Right atrium auricular region (tissue), 2 donors: ENCODE measurements at regions not wholly inside any gene's neighbourhood (a gene's known extent, or its start where the extent isn't known, plus 50 kb on each side); places are given as distances from the start of the nearest gene placed in this dataset.

Source experiments
- DNase-seq: peaks from one replicate; pipeline ENCODE4 v3.0.0-alpha.2; 2019; ENCODE audit warnings: low spot score
- H3K27ac ChIP-seq, 2 donors: fragments of 200-600 bp; sonication (generic); 1 replicate in 1 of 2; 2 replicates in 1 of 2; pipeline ENCODE4 v1.5.1; 2016 to 2019
- H3K27me3 ChIP-seq, 2 donors: fragments of 200-600 bp; sonication (generic); one replicate each; pipeline versions ENCODE4 v1.5.1 to v1.6.0; 2017 to 2019
- H3K36me3 ChIP-seq: fragments of 200-600 bp; sonication (generic); one replicate; pipeline ENCODE4 v1.5.1; 2016
- H3K4me1 ChIP-seq, 2 donors: fragments of 200-600 bp; sonication (generic); one replicate each; pipeline versions ENCODE4 v1.5.1 to v1.6.0; 2017 to 2019
- H3K4me3 ChIP-seq, 2 donors: fragments of 200-600 bp; sonication (generic); 1 replicate in 1 of 2; 2 replicates in 1 of 2; pipeline ENCODE4 v1.5.1; 2017 to 2019; ENCODE audit warnings: mild to moderate bottlenecking in 1 of 2, moderate library complexity in 1 of 2
- H3K9me3 ChIP-seq, 2 donors: fragments of 200-600 bp; sonication (generic); one replicate each; pipeline ENCODE4 v1.5.1; 2019
- CTCF ChIP-seq, 2 donors: fragments of 200-600 bp; sonication (generic); IDR thresholded peaks; one replicate each; pipeline ENCODE4 v1.5.1; 2019; ENCODE audit warnings: antibody characterized with exemption in 2 of 2

DNA sequence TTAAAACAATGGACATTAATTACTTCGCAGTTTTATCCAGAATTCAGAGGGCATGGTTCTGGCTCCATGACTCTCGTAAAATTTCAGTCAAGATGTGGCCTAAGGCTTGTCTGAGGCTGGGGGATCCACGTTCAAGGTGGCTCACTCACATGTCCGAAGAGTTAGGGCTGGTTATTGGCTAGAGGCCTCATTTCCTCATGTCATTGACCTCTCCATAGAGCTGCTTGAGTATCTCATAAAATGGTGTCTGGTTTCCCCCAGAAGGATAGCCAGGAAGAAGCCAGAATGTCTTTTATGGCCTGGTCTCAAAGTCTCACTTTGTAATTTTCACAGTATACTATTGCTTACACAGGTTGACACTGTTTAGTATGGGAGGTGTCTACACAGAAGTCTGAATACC, 67.3 kb upstream of the DCBLD2 start:
- no peak for DNase-seq
- H3K27ac ChIP-seq, result no peak overlapping the region
- H3K4me3 ChIP-seq, result no peak overlapping the region
- H3K4me1 ChIP-seq, result no peaks in the 10 kb centered on the region
- no peaks in the 10 kb centered on the region for H3K36me3 ChIP-seq
- no peak for TF ChIP-seq CTCF (IDR thresholded peaks at IDR 0.05)
- H3K27me3 ChIP-seq, result no peaks in the 10 kb centered on the region
- no peaks in the 10 kb centered on the region for H3K9me3 ChIP-seq

DNA sequence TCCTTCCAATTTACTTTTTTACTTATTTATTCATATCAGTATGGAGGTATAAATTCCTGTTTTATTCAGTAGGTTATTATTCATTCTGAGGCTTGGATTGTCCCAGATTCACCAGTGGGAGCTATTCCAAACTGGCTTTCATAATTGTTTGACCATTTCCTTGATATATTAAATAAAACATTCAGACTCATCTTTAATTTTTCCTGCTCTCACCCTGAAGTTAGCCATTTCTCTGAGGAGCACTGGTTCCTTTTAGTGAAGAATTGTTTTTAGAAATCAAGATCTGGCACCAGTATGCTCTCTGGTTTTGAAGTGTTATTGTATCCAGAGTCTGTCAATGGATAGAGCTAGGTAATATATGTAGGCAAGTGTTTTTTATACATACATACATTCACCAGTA, 66.9 kb upstream of the DCBLD2 start:
- TF ChIP-seq CTCF (IDR thresholded peaks at IDR 0.05), result no peak
- Histone ChIP-seq H3K36me3 (no peaks in the 10 kb centered on the region), H3K27me3 (no peaks in the 10 kb centered on the region), H3K4me1 (no peaks in the 10 kb centered on the region), H3K4me3 (no peak overlapping the region), H3K27ac (no peak overlapping the region), H3K9me3 (no peaks in the 10 kb centered on the region)
- no peak for DNase-seq

- H3K36me3 ChIP-seq, result no peaks in the 10 kb centered on the region
- H3K9me3 ChIP-seq, result no peaks in the 10 kb centered on the region
- H3K27ac ChIP-seq, result no peak overlapping the region
- no peaks in the 10 kb centered on the region for H3K27me3 ChIP-seq
- H3K4me3 ChIP-seq, result no peak overlapping the region
- DNase-seq, result no peak
- H3K4me1 ChIP-seq, result no peaks in the 10 kb centered on the region
- TF ChIP-seq CTCF (IDR thresholded peaks at IDR 0.05), result no peak
Measured at GRCh38 chr3:98967758-98968157, 66.3 kb upstream of the DCBLD2 start.

GRCh38 chr3:98966862-98967546, 65.5 kb upstream of the DCBLD2 start:
- Histone ChIP-seq H3K27me3 (no peaks in the 10 kb centered on the region), H3K4me3 (no peak overlapping the region), H3K9me3 (no peaks in the 10 kb centered on the region), H3K27ac (no peak overlapping the region), H3K36me3 (no peaks in the 10 kb centered on the region), H3K4me1 (no peaks in the 10 kb centered on the region)
- TF ChIP-seq CTCF (IDR thresholded peaks at IDR 0.05), result no peak
- no peak for DNase-seq

DNA sequence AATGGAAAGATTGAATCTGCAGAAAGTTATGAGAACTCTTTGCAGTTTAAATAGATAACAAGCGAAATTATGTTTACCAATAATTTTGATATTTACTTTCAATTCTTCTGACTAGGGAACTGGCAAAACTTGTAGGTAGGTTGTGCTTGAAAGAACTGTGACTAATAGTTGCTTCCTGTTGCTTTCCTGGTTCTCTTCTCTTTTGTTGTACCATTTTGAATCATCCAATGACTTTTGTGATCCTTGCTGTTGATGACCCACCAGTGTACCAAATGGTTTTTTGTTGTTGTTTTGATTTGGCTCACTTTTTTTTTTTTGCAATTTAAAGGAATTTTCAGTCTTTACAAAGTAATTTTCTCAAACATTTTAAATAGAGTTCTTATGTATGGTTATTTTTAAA, 64.9 kb upstream of the DCBLD2 start:
- H3K4me3 ChIP-seq, result no peak overlapping the region
- no peak overlapping the region for H3K27ac ChIP-seq
- no peak for DNase-seq
- no peaks in the 10 kb centered on the region for H3K4me1 ChIP-seq
- TF ChIP-seq CTCF (IDR thresholded peaks at IDR 0.05), result no peak
- no peaks in the 10 kb centered on the region for H3K27me3 ChIP-seq
- no peaks in the 10 kb centered on the region for H3K36me3 ChIP-seq
- no peaks in the 10 kb centered on the region for H3K9me3 ChIP-seq

GRCh38 chr3:98964784-98965183, 63.3 kb upstream of the DCBLD2 start:
- no peak for TF ChIP-seq CTCF (IDR thresholded peaks at IDR 0.05)
- H3K27ac ChIP-seq, result no peak overlapping the region
- no peak for DNase-seq
- no peaks in the 10 kb centered on the region for H3K9me3 ChIP-seq
- H3K27me3 ChIP-seq, result no peaks in the 10 kb centered on the region
- H3K36me3 ChIP-seq, result no peaks in the 10 kb centered on the region
- no peaks in the 10 kb centered on the region for H3K4me1 ChIP-seq
- no peak overlapping the region for H3K4me3 ChIP-seq
